HG02943 (cell line): ENCODE measurements at regions not wholly inside any gene's neighbourhood (a gene's known extent, or its start where the extent isn't known, plus 50 kb on each side); places are given as distances from the start of the nearest gene placed in this dataset.
"Not testable (repeated sequence)": the region's sequence is repeated elsewhere in the genome, so short reads cannot be mapped to it uniquely, and the experiment has no call there.

ENCODE experiments used
- ATAC-seq: cut with Tn5 transposase; IDR thresholded peaks from one replicate; pipeline ENCODE4 v1.9.1; 2021; ENCODE audit warnings: mild to moderate bottlenecking, low read depth, moderate library complexity; ENCODE audit not compliant: unreplicated experiment

GRCh38 chrX:131818297-131818936 lies 204.7 kb upstream of the STK26 start:
- no peak for ATAC-seq

DNA sequence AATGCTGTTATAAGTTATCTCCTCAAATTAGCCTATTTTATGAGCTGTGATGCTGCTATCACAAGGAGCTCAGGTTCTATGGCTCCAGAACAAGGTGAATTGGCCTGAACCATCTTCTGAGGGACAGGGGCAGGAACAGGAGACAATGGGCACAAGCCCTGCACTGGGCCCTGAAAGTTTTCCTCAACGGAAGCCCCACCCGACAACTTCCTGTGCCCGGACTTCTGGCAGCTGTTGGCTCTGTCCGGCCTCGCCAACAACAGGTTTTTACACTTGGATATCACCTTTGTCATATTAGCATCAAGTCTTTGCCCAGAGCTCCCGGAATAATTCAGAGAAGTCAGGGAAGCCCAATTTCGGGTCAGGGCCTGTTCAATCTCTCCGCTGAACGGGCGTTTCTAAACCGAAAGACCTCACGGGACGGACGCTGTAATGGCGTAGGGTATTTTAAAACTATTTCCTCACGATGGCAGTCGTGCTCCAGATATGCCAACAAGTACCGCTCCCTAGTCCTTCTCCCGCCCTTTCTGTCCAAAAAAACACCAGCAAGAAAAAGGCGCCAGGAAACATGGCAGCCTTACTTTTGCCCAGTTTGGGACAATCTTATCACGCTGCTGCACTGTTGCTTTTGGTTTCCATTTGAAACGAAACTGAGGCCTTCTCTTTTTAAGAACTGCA lies 201.0 kb upstream of the STK26 start:
- peak; percentile 73 for ATAC-seq

DNA sequence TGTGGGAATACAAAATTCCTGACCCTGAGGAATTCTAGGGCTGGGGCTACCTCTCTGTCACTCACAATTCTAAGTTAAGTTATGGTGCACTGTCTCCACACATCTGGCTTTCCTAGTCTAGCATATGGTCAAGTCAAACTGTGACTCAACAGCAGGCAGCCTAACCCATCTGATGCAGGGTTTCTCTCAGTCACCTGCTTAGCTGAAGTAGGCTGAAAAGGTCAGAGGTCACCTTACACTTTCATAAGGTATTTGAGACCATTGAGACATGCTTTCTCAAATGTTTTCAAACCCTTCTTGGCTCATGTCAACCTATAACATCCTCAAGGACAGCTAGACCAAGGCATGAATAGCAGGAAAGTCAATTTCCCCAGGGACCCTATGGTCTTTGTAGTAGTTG lies 196.5 kb upstream of the STK26 start:
- no peak for ATAC-seq

GRCh38 chrX:131827935-131828334 lies 195.2 kb upstream of the STK26 start:
- peak; percentile 35 for ATAC-seq

DNA sequence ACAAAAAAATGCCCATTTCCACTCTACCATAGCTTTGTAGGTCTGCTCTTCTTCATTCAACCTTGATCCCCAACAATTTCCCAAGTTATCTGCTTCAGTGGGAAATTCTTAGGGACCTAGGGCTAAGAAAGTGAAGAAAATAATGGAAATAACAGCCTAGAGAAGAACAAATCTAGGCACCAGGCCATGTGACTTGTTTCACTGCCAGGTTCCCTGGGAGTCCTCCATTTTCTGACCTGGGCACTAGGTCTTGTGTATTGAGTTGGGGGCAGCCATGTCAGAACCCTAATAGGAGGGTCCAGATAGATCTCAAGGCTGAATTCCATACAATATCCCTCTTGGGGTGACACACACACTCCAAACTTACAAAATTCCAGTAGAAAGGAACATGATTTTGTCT lies 194.6 kb upstream of the STK26 start:
- no peak for ATAC-seq

DNA sequence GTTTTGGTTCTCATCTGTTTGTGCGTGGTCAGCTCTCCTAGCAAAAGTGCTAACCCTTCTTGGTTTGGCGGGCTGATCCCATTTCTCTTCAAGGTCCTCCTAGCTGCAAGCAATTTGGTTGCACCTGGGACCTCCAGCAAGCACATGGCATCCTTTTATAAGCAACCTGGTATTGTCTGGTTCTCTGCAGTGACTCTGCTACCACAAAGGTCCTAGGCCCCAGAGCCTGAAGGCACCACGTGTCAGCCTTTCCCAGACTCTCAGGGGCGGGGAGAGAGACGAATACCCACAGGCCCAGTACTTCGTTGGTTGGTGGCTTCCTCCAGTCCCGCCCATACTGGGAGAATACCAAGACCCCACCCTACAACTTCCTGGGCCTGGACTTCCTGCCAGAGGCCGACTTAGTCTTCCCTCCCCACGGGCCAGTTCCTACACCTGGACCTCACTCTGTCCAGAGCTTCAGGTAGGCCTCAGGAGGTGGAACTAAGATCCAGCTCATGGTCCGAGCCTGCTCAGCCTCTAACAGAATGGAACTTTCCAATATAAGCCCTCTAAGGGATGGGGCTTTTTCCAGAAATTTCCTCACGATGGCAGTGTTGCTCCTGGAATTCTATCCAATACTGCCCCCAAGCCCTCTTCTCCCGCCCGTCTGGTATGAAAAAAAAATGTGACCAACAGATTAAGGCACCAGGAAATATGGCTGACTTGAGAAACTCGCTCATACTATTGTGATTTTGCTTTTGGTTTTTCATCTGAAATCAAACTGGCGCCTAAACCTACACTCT lies 192.5 kb upstream of the STK26 start:
- peak; percentile 67 for ATAC-seq

GRCh38 chrX:131831185-131831520 lies 191.9 kb upstream of the STK26 start:
- no peak for ATAC-seq

DNA sequence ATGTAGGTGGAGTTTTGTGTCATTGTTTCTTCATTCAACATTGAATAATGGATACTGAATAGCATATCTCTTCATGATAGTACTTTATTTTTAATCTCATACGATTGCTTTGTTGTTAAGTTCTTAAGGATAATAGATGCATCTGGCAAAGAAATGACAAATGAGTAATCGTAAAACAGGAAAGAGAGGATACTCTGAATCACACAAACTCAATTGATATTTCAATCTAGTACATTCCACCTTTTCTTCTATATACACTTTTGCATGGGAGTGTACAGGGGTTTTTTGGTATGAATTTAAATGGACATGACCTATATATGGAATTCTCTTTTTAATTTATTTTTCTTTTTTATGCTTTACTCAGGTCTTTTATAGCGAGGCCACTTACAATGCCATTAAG lies 186.9 kb upstream of the STK26 start:
- ATAC-seq: no peak

GRCh38 chrX:131837325-131837724 lies 185.8 kb upstream of the STK26 start:
- ATAC-seq: no peak

DNA sequence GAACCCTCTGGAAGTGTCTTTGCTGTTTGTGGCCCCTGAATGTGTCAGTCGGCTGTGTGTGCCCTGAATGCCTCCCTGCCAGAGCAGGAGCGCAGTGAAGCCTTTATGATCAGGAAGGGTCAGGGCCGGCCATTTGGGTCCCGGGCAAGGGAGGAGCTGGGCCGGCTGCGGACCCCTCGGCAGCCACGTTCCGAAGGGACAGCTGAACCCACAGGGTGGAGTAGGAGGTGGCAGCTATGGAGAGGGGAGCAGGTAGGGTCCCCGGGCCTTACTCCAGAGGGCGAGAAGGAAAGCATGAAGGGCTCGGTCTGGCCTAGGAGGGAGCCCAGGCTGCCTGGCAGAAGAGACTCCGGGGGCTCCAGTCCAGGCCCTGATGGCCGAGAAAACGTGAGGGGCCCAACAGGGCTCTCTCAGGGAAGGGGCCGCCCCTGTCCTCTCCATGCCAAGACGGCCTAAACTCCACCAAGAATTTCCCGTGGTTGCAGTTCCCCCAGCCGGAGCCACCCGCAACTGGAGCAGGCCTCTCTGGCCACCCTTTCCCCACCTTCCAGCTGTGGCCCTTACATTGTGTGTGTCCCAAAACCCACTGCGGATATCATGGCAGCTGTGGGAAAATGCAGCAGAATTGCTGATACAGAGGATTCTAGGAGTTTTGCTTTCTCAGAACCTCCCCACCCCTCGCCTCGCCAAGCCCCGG lies 182.2 kb upstream of the STK26 start:
- peak; percentile 34 for ATAC-seq

DNA sequence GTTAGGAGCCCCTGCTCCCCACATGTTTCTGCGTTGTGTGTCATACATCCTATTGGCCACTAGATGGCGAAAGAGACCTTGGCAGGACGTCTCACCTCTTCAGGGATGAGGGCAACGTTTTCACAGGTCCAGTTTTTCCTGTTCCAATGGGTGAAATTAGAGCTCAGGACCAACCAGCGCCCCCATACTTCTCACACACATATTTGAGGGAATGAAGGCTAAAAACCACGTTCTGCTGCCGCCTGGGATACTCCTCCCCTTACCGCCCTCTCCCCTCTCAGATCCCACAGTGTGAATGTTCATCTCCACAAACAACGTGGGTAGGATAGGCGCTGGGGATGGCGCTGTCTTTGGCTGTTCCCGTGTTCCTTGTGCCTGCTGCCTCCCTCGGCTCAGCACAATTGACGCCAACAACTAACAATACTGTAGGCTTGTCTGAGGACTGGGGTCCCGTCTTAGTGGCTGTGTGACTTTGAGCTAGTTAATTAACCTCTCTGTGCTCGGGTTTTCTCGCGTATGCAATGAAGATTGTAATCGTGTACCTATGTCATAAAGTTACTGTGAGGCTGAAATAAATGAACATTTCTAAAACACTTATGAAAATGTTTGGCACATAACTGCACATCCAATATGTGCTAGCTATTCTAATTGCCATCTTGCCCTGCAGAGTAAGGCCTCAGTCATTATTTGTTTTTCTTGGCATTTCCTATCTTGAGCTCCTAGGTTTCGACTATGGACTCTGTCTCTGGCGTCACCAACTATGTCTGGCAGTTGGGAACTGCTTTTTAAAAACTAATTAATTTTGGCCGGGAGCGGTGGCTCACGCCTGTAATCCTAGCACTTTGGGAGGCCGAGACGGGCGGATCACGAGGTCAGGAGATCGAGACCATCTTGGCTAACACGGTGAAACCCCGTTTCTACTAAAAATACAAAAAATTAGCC lies 181.3 kb upstream of the STK26 start:
- peak; percentile 88 for ATAC-seq

DNA sequence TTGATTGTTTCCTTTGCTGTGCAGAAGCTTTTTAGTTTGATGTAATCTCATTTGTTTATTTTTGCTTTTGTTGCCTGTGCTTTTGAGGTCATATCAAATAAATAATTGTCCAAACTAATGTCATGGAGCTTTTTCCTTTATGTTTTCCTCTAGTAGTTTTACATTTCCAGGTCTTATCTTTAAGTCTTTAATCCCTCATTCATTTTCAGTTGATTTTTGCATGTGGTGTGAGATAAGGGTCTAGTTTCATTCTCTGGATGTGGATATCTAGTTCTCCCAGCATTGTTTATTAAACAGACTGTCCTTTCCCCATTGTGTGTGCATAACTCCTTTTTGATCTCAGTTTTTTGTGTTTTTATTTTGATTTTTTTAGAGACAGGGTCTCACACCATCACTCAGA lies 179.1 kb upstream of the STK26 start:
- ATAC-seq: no peak

GRCh38 chrX:131845201-131845600 lies 177.9 kb upstream of the STK26 start:
- no peak for ATAC-seq

GRCh38 chrX:131845771-131846170 lies 177.3 kb upstream of the STK26 start:
- no peak for ATAC-seq

GRCh38 chrX:131850964-131851363 lies 172.1 kb upstream of the STK26 start:
- not testable (repeated sequence) for ATAC-seq

DNA sequence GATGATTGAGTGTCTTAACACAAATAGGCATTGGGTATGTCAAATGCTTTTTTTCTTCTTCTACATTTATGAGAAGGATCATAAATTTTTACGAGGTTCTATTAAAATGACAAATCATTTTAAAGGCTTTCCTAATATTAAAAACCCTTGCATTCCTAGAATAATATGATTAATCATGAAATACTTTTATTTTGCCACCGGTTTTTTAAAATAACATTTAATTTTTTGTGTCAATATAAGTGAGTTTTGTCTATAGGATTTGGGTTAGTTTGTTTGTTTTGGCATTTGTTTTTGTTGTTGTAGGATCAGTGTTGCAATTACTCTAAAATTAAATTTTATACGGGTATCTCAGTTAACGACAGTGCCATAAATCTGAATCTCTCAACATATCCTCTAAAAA lies 169.7 kb upstream of the STK26 start:
- no peak for ATAC-seq

DNA sequence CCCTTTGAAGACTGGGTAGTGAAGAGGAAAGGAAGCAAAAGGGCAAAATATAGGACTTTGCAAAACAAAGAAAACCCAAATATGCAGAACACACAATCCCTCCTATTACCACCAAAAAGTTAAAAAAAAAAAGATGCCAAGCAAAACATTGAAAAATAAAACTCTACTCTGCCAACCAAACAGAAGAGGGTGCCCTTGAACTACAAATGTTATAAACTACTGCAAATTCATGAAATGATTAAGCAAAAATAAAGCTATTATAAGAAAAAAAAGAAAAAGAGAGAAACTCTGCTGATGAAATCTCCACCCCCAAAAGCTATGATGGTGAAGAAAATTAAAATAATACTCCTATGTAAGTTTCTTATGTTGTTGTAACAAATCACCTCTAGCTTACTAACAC lies 168.5 kb upstream of the STK26 start:
- ATAC-seq: no peak

GRCh38 chrX:131861088-131861787 lies 161.9 kb upstream of the STK26 start:
- no peak for ATAC-seq

DNA sequence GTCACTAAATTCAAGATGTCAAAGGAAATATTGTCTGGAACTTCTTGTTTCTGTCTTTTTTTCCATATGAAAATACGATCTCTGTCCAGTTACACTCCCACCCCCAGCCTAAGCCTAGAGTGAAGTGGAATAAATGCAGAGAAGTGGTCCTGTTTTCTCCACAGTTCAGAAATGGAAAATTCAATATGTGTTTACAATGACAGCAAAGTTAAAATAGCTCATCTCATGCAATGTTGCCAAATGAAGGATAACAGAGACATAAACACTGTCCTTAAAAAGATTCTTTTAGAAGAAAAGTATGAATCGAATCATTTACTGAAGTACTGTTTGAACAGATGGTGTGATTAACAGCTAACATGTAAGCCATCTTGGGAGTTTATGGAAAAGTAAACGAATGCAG lies 160.8 kb upstream of the STK26 start:
- no peak for ATAC-seq

- ATAC-seq: no peak
Observed at GRCh38 chrX:131869182-131869581, 153.9 kb upstream of the STK26 start.
